ENCODE measurements at regions not wholly inside any gene's neighbourhood (a gene's known extent, or its start where the extent isn't known, plus 50 kb on each side); places are given as distances from the start of the nearest gene placed in this dataset.

DNA sequence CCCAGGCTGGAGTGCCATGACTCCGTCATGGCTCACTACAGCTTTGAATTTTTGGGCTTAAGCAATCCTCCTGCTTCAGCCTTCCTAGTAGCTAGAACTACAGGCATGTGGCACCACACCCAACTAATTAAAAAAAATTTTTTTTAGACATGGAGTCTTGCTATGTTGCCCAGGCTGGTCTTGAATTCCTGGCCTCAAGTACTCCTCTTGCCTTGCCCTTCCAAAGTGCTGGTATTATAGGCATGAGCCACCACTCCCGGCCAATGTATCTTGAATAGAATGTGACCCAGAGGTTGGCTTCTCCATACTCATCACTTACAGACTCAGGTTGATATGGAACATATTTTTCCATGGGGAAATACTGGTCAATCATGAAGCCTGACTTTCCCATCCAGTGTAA is 51.2 kb upstream of the JAK2 start:
- TF ChIP-seq POLR2A (IDR thresholded peaks at IDR 0.05) (no peak), CTCF (IDR thresholded peaks at IDR 0.05) (no peak)

Measured in sigmoid colon (tissue), 3 donors.